ENCODE measurements at regions not wholly inside any gene's neighbourhood (a gene's known extent, or its start where the extent isn't known, plus 50 kb on each side); places are given as distances from the start of the nearest gene placed in this dataset.

GRCh38 chr2:153394247-153394646 lies 84.3 kb downstream of the RPRM start:
- Histone ChIP-seq H3K4me3 (no peak overlapping the region), H3K4me1 (no peaks in the 10 kb centered on the region), H3K9me3 (peaks cover 0 to 26% (median 5%) of the 10 kb centered on the region in 8 donors), H3K36me3 (no peaks in the 10 kb centered on the region), H3K27ac (no peak overlapping the region), H3K27me3 (replicated peaks in 1 of 7) (no peaks in the 10 kb centered on the region)
- no peak for DNase-seq
- TF ChIP-seq POLR2A (IDR thresholded peaks at IDR 0.05) = no peak
- TF ChIP-seq POLR2AphosphoS5 (IDR thresholded peaks at IDR 0.05) = no peak
- no peak for TF ChIP-seq CTCF (IDR thresholded peaks at IDR 0.05 in 8 of 11, conservative IDR thresholded peaks at IDR 0.05 in 3 of 11)
- intact Hi-C loops (cut with DNase I; ENCODE audit: low total_unique reads) = no loop called here

GRCh38 chr2:153393518-153393917 lies 85.0 kb downstream of the RPRM start:
- peaks cover 0 to 26% (median 5%) of the 10 kb centered on the region in 8 donors for H3K9me3 ChIP-seq
- no peak overlapping the region for H3K27ac ChIP-seq
- H3K27me3 ChIP-seq (replicated peaks in 1 of 7) = no peaks in the 10 kb centered on the region
- WGBS, 5 donors = 56 to 71% (median 66%) methylated on average over 3 of the region's 3 CpGs
- DNase-seq = no peak
- no peaks in the 10 kb centered on the region for H3K4me1 ChIP-seq
- intact Hi-C loops (cut with DNase I; ENCODE audit: low total_unique reads) = no loop called here
- TF ChIP-seq POLR2A (IDR thresholded peaks at IDR 0.05) (no peak), CTCF (IDR thresholded peaks at IDR 0.05 in 8 of 11, conservative IDR thresholded peaks at IDR 0.05 in 3 of 11) (no peak), POLR2AphosphoS5 (IDR thresholded peaks at IDR 0.05) (no peak)
- no peaks in the 10 kb centered on the region for H3K36me3 ChIP-seq
- no peak overlapping the region for H3K4me3 ChIP-seq

- Histone ChIP-seq H3K27me3 (replicated peaks in 1 of 7) (no peaks in the 10 kb centered on the region), H3K36me3 (no peaks in the 10 kb centered on the region), H3K4me1 (no peaks in the 10 kb centered on the region), H3K4me3 (no peak overlapping the region), H3K27ac (no peak overlapping the region), H3K9me3 (peaks cover 0 to 19% (median 3%) of the 10 kb centered on the region in 8 donors)
- TF ChIP-seq CTCF (IDR thresholded peaks at IDR 0.05 in 8 of 11, conservative IDR thresholded peaks at IDR 0.05 in 3 of 11) (no peak), POLR2AphosphoS5 (IDR thresholded peaks at IDR 0.05) (no peak), POLR2A (IDR thresholded peaks at IDR 0.05) (no peak)
- no peak for DNase-seq
- WGBS, 5 donors = 69 to 79% (median 75%) methylated on average over 5 of the region's 5 CpGs
- intact Hi-C loops (cut with DNase I; ENCODE audit: low total_unique reads) = no loop called here
Measured at GRCh38 chr2:153391131-153391530, 87.4 kb downstream of the RPRM start.

DNA sequence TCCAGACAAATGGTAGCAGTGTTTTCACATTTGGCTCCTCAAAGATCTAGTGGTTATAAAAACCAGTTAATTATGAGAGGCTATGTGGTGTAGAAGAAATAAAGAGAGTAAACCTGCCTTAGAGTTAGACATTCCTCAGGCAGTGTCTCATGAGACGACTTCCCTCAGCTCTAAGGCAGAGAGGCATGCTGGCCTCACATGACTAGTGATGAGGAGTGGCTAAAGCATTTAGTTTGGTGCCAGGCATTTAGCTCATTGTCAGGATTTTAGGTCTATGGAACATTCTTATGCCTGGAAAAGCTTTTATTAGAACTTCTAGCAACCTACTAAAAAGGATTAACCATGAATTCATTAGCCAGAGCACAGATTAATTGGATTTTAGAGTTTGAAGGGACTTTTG lies 90.3 kb downstream of the RPRM start:
- Histone ChIP-seq H3K4me3 (no peak overlapping the region), H3K36me3 (no peaks in the 10 kb centered on the region), H3K27ac (no peak overlapping the region), H3K27me3 (replicated peaks in 1 of 7) (no peaks in the 10 kb centered on the region), H3K9me3 (peaks cover 0 to 15% (median 3%) of the 10 kb centered on the region in 8 donors), H3K4me1 (no peaks in the 10 kb centered on the region)
- no peak for DNase-seq
- TF ChIP-seq POLR2A (IDR thresholded peaks at IDR 0.05) = no peak
- no peak for TF ChIP-seq POLR2AphosphoS5 (IDR thresholded peaks at IDR 0.05)
- TF ChIP-seq CTCF (IDR thresholded peaks at IDR 0.05 in 8 of 11, conservative IDR thresholded peaks at IDR 0.05 in 3 of 11) = no peak
- intact Hi-C loops (cut with DNase I; ENCODE audit: low total_unique reads) = no loop called here
- 36 to 69% (median 63%) methylated on average over 1 of the region's 1 CpG for WGBS, 5 donors

All from spleen (tissue), 11 donors.